NT2/D1 (cell line): ENCODE measurements at regions not wholly inside any gene's neighbourhood (a gene's known extent, or its start where the extent isn't known, plus 50 kb on each side); places are given as distances from the start of the nearest gene placed in this dataset.

ENCODE experiments used
- SUZ12 ChIP-seq: IDR thresholded peaks from 2 replicates; pipeline ENCODE4 v1.6.1; 2011; ENCODE audit not compliant: insufficient read length, insufficient read depth; ENCODE audit errors: extremely low read depth
- YY1 ChIP-seq: IDR thresholded peaks from 2 replicates; pipeline ENCODE4 v1.6.1; 2011; ENCODE audit not compliant: insufficient read length, insufficient read depth
- ZNF274 ChIP-seq: IDR thresholded peaks from 2 replicates; pipeline ENCODE4 v1.6.1; 2011; ENCODE audit warnings: mild to moderate bottlenecking, low read depth, low read length

DNA sequence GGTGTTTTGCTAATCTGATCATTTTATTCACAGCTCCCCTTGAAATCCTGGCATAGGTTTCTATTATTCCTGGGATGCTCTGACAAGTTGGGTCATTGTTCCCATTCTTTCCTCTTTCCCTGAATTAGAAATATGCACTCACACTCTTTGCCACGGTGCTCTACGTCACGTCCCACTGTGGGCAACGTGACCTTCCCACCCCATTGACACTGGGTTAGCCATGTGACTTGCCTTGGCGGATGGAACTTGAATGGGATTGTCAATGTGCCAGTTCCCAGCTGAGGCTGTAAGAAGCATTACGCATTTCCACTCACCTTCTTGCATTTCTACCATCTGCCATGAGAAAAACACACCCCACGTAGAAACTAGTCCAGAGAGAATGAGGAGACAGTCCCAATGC, 492.4 kb downstream of the SHISA9 start:
- no peak for TF ChIP-seq YY1
- no peak for TF ChIP-seq ZNF274
- TF ChIP-seq SUZ12, result no peak
